ENCODE measurements at regions not wholly inside any gene's neighbourhood (a gene's known extent, or its start where the extent isn't known, plus 50 kb on each side); places are given as distances from the start of the nearest gene placed in this dataset.
"Not testable (repeated sequence)": the region's sequence is repeated elsewhere in the genome, so short reads cannot be mapped to it uniquely, and the experiment has no call there.

- no peaks in the 10 kb centered on the region for H3K9me3 Mint-ChIP-seq (ENCODE audit: low read depth)
- no peak for TF ChIP-seq CTCF (IDR thresholded peaks at IDR 0.05; ENCODE audit: unreplicated experiment)
- peaks cover 30% of the 10 kb centered on the region for H3K27me3 Mint-ChIP-seq
- no peaks in the 10 kb centered on the region for H3K36me3 Mint-ChIP-seq (ENCODE audit: insufficient read depth)
- DNase-seq (ENCODE audit: low spot score, unreplicated experiment): no peak
- peaks cover 26% of the 10 kb centered on the region for H3K4me1 Mint-ChIP-seq (ENCODE audit: low read depth)
- no peak overlapping the region for H3K27ac Mint-ChIP-seq
- H3K4me3 Mint-ChIP-seq (ENCODE audit: low read depth): no peak overlapping the region
These were observed 100.4 kb upstream of the HES1 start for GRCh38 chr3:194035406-194036138.

- H3K27ac Mint-ChIP-seq: no peak overlapping the region
- no peak overlapping the region for H3K4me3 Mint-ChIP-seq (ENCODE audit: low read depth)
- no peak for TF ChIP-seq CTCF (IDR thresholded peaks at IDR 0.05; ENCODE audit: unreplicated experiment)
- no peaks in the 10 kb centered on the region for H3K36me3 Mint-ChIP-seq (ENCODE audit: insufficient read depth)
- H3K27me3 Mint-ChIP-seq: peaks cover 29% of the 10 kb centered on the region
- H3K4me1 Mint-ChIP-seq (ENCODE audit: low read depth): peaks cover 29% of the 10 kb centered on the region
- no peaks in the 10 kb centered on the region for H3K9me3 Mint-ChIP-seq (ENCODE audit: low read depth)
- DNase-seq (ENCODE audit: low spot score, unreplicated experiment): no peak
These were observed 99.1 kb upstream of the HES1 start for GRCh38 chr3:194036842-194037241.

GRCh38 chr3:194038346-194038745 lies 97.6 kb upstream of the HES1 start:
- not testable (repeated sequence) for H3K4me3 Mint-ChIP-seq (ENCODE audit: low read depth); H3K9me3 Mint-ChIP-seq (ENCODE audit: low read depth); H3K27ac Mint-ChIP-seq; H3K36me3 Mint-ChIP-seq (ENCODE audit: insufficient read depth); DNase-seq (ENCODE audit: low spot score, unreplicated experiment)
- peaks cover 25% of the 10 kb centered on the region for H3K27me3 Mint-ChIP-seq
- peaks cover 21% of the 10 kb centered on the region for H3K4me1 Mint-ChIP-seq (ENCODE audit: low read depth)

- DNase-seq (ENCODE audit: low spot score, unreplicated experiment): no peak
- Mint-ChIP-seq H3K27ac (peak overlapping the region; percentile 54), H3K9me3 (ENCODE audit: low read depth) (no peaks in the 10 kb centered on the region), H3K27me3 (peaks cover 26% of the 10 kb centered on the region), H3K36me3 (ENCODE audit: insufficient read depth) (no peaks in the 10 kb centered on the region), H3K4me3 (ENCODE audit: low read depth) (no peak overlapping the region), H3K4me1 (ENCODE audit: low read depth) (peaks cover 24% of the 10 kb centered on the region)
- no peak for TF ChIP-seq CTCF (IDR thresholded peaks at IDR 0.05; ENCODE audit: unreplicated experiment)
These were observed 97.0 kb upstream of the HES1 start for GRCh38 chr3:194038960-194039359.

GRCh38 chr3:194040516-194041273 lies 95.3 kb upstream of the HES1 start:
- Mint-ChIP-seq H3K9me3 (ENCODE audit: low read depth) (no peaks in the 10 kb centered on the region), H3K4me1 (ENCODE audit: low read depth) (peaks cover 17% of the 10 kb centered on the region), H3K36me3 (ENCODE audit: insufficient read depth) (no peaks in the 10 kb centered on the region), H3K27me3 (peaks cover 15% of the 10 kb centered on the region), H3K27ac (no peak overlapping the region), H3K4me3 (ENCODE audit: low read depth) (no peak overlapping the region)
- no peak for DNase-seq (ENCODE audit: low spot score, unreplicated experiment)
- no peak for TF ChIP-seq CTCF (IDR thresholded peaks at IDR 0.05; ENCODE audit: unreplicated experiment)
